Kidney capillary endothelial cell (primary cell): ENCODE measurements at regions not wholly inside any gene's neighbourhood (a gene's known extent, or its start where the extent isn't known, plus 50 kb on each side); places are given as distances from the start of the nearest gene placed in this dataset.
"Not testable (repeated sequence)": the region's sequence is repeated elsewhere in the genome, so short reads cannot be mapped to it uniquely, and the experiment has no call there.

Experiments
- DNase-seq: peaks from one replicate; pipeline ENCODE4 v3.0.0-alpha.2; 2018; ENCODE audit warnings: low spot score

GRCh38 chr10:8280946-8281345 is 226.5 kb downstream of the GATA3 start:
- no peak for DNase-seq

- no peak for DNase-seq
Measured at GRCh38 chr10:8282340-8282739, 227.9 kb downstream of the GATA3 start.

DNA sequence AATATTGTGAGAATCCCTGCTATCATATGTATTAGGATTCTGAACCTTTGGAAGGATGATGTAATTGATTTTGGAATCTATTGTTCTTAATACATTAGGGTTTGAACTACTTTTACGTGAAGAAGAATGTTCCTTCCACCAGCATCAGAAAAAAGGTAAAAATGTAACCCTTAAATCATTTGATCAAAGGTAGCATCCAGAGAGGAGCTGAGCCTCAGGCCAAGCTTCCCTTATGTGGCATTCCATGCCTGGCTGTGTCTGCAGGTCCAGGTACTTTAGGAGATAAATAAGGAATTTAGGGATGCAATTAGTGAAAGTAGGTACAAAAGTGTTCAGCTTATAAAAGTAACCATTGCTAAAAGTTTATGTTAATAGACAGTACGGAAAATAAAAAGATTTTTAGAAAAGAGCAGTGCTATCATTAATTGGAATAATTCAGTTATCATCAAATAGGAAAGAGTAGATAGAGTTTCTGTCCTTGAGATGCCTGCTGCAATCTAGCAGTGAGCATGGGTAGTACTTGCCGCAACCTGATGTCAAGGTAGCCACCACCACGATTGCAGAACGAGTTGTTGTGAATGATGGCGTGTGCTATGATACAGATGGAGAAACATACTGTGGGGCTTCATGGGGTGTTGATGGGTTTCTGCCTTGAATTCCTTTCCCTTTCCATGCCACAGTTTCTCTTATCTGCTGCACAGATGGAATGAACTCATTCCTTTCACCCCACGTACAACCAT is 228.8 kb downstream of the GATA3 start:
- no peak for DNase-seq

DNA sequence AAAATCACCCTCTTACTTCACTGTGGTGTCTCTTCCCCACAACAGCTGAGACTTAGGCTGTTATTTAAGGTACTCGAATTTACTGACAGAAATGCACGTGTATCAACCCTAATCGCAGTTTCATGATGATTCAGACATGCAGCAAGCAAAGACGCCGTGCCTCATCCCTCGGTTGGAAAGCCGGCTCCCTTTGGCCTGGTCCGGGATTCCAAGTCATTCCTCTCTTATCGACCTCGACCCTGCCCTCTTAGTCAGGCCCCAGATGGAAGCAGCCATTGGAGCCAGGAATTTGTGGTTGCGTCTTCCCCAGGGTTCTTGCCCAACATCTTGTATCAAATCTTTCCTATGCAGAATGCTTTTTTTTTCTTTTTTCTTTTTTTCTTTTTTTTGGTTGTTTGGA is 229.5 kb downstream of the GATA3 start:
- DNase-seq: no peak

- not testable (repeated sequence) for DNase-seq
Measured at GRCh38 chr10:8285970-8286369, 231.5 kb downstream of the GATA3 start.

GRCh38 chr10:8288600-8288999 is 234.1 kb downstream of the GATA3 start:
- DNase-seq: no peak

- no peak for DNase-seq
Measured at GRCh38 chr10:8289186-8289924, 234.9 kb downstream of the GATA3 start.

DNA sequence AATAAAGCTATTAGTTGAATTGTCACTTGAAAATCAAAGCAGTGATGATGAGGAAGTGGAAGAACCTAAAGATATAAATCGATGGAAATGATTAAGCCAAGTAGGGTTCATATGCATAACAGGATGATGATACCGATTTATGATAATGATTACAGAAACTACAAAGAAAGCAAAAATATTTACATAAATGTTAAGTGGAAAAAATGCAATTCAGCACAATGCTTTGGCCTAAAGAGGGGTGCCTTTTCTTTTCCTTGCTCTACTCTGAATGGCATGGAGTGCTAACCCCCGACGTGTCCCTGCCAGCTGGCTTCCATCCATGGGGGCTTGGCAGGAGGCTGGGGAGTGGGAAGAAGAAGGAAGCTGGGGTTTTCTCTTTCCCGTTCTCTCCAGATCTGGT is 240.3 kb downstream of the GATA3 start:
- no peak for DNase-seq

DNA sequence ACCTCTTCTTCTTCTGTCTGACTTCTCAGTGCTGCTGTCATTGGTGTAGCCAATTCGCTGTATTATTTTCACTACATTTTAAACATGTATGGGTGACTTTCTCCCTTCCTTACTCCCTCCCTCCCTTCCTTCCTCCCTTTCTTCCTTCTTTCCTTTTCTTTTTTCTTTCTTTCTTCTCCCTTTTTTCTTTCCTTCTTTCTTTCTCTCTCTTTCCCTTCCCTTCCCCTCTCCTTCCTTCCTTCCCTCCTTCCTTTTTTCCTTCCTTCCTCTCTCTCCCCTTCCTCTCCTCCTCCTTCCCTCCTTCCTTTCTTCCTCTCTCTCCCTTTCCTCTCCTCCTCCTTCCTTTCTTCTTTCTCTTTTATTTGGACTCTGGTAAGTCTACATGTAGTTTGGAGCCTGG is 240.8 kb downstream of the GATA3 start:
- DNase-seq: no peak

GRCh38 chr10:8296090-8296733 is 241.7 kb downstream of the GATA3 start:
- DNase-seq: no peak

DNA sequence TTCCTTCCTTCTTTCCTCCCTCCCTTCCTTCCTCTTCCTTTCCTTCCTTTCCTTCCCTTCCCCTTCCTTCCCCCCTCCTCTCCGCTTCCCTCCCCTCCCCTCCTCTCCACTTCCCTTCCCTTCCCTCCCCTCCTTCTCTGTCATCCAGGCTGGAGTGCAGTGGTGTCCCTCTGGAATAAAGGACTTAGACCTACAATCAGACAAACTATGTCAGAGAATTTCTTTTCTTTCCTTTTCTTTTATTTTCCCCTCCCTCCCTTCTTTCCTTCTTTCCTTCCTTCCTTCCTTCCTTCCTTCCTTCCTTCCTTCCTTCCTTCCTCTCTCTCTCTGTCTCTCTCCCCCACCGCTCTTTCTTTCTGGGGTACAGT is 242.2 kb downstream of the GATA3 start:
- no peak for DNase-seq

- DNase-seq: no peak
Measured at GRCh38 chr10:8297107-8297506, 242.6 kb downstream of the GATA3 start.

DNA sequence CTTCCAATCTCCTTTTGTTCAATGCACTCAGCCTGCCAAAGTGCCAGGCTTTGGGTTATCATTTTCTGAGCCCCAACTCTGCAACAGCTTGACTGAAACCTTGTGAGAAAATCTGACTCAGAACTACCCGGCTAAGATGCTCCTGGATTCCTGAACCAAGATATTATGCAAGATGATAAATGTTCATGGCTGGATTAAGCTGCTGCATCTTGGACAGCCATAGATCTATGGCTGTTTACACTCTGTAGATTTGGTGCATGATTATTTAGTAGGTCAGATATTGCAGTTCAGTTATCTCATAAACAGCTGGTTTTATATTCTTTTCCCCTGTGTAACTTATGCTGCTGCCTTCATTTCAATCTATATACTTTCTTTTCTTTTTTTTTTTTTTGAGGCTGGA is 243.5 kb downstream of the GATA3 start:
- no peak for DNase-seq

GRCh38 chr10:8298896-8299570 is 244.5 kb downstream of the GATA3 start:
- no peak for DNase-seq

GRCh38 chr10:8300925-8301324 is 246.4 kb downstream of the GATA3 start:
- DNase-seq: no peak

GRCh38 chr10:8301333-8301732 is 246.8 kb downstream of the GATA3 start:
- no peak for DNase-seq

DNA sequence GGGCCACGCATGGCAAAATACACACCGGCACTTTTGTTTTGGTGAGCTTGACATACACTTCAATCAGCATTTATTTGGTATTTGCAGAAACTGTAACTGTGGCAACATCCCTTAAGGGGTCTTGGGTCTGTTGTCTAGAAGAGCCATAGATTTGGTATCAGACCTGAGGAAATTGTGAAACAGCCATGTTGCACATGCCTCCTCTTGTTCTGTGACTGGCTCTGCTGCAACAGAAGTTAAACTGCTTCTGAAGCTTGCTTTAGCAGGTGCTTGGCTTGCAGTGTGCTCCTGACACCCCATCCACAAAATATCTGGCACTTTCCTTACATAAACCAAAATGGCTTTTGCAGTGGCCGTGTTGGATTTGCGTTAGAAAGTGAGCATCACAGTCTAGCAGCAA is 247.3 kb downstream of the GATA3 start:
- no peak for DNase-seq

GRCh38 chr10:8302565-8302964 is 248.1 kb downstream of the GATA3 start:
- no peak for DNase-seq

GRCh38 chr10:8304861-8305260 is 250.4 kb downstream of the GATA3 start:
- DNase-seq: no peak

GRCh38 chr10:8305876-8306652 is 251.6 kb downstream of the GATA3 start:
- DNase-seq: no peak

DNA sequence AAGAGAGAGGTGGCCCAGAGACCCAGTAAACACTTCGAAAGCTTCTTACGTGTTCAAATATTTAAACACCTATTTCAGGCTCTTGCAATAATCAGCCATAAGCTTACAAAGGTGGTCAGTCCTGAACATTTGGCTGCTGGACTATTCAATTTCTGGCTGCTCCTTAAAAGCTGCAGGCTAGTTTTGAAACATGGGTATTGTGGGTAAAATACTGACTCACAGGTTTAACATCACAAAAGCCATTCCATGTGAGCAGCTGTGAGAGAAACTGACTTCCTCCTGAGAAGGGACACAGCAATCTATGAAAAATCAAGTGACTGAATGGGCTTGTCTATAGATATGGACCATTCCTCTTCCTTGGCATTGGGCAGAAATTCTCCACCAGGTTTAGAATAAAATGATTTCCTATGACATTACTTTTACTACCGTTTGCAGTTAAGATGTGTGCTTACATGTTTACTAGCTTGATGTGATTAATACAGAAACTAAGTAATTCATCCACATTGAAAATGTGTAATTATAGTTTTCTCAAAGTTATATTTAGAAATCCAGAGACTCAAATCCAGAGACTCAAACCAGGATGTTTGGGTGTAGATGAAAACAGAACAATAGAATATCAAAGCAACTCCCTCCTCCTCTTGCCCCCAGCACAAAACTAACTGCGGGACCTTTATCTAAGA is 252.3 kb downstream of the GATA3 start:
- no peak for DNase-seq
